WTC11 (cell line): ENCODE measurements at regions not wholly inside any gene's neighbourhood (a gene's known extent, or its start where the extent isn't known, plus 50 kb on each side); places are given as distances from the start of the nearest gene placed in this dataset.
"Not testable (repeated sequence)": the region's sequence is repeated elsewhere in the genome, so short reads cannot be mapped to it uniquely, and the experiment has no call there.

Experiments used
- ZNF121 ChIP-seq: sonication (generic); formaldehyde crosslinking; IDR thresholded peaks from 2 replicates; pipeline ENCODE4 v1.8.0; 2023; ENCODE audit warnings: missing genetic modification reagents
- ZNF423 ChIP-seq: fragments of 250-450 bp; sonication (Bioruptor Pico); IDR thresholded peaks from 2 replicates; pipeline ENCODE4 v2.1.2; 2022; ENCODE audit warnings: mild to moderate bottlenecking, moderate library complexity
- TF ChIP-seq, protein P1 (sequence below): fragments of 200-600 bp; IDR thresholded peaks from 2 replicates; pipeline ENCODE4 v1.8.0; 2022; ENCODE audit warnings: antibody characterized with exemption
- TF ChIP-seq, protein P2 (sequence below): sonication (generic); formaldehyde crosslinking; IDR thresholded peaks from 2 replicates; pipeline ENCODE4 v1.8.1; 2023; ENCODE audit warnings: mild to moderate bottlenecking, missing genetic modification reagents, borderline replicate concordance

DNA sequence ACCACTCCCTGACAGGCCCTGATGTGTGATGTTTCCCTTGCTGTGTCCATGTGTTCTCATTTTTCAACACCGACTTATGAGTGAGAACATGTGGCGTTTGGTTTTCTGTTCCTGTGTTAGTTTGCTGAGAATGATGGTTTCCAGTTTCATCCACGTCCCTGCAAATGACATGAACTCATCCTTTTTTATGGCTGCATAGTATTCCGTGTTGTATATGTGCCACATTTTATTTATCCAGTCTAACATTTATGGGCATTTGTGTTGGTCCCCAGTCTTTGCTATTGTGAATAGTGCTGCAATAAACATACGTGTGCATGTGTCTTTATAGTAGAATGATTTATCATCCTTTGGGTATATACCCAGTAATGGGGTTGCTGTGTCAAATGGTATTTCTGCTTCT, 830.3 kb upstream of the ADGRB3 start:
- TF ChIP-seq, protein P1, sequence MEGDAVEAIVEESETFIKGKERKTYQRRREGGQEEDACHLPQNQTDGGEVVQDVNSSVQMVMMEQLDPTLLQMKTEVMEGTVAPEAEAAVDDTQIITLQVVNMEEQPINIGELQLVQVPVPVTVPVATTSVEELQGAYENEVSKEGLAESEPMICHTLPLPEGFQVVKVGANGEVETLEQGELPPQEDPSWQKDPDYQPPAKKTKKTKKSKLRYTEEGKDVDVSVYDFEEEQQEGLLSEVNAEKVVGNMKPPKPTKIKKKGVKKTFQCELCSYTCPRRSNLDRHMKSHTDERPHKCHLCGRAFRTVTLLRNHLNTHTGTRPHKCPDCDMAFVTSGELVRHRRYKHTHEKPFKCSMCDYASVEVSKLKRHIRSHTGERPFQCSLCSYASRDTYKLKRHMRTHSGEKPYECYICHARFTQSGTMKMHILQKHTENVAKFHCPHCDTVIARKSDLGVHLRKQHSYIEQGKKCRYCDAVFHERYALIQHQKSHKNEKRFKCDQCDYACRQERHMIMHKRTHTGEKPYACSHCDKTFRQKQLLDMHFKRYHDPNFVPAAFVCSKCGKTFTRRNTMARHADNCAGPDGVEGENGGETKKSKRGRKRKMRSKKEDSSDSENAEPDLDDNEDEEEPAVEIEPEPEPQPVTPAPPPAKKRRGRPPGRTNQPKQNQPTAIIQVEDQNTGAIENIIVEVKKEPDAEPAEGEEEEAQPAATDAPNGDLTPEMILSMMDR: not testable (repeated sequence)
- TF ChIP-seq ZNF121, ZNF423 (CRISPR knock-in tag): not testable (repeated sequence)
- TF ChIP-seq, protein P2, sequence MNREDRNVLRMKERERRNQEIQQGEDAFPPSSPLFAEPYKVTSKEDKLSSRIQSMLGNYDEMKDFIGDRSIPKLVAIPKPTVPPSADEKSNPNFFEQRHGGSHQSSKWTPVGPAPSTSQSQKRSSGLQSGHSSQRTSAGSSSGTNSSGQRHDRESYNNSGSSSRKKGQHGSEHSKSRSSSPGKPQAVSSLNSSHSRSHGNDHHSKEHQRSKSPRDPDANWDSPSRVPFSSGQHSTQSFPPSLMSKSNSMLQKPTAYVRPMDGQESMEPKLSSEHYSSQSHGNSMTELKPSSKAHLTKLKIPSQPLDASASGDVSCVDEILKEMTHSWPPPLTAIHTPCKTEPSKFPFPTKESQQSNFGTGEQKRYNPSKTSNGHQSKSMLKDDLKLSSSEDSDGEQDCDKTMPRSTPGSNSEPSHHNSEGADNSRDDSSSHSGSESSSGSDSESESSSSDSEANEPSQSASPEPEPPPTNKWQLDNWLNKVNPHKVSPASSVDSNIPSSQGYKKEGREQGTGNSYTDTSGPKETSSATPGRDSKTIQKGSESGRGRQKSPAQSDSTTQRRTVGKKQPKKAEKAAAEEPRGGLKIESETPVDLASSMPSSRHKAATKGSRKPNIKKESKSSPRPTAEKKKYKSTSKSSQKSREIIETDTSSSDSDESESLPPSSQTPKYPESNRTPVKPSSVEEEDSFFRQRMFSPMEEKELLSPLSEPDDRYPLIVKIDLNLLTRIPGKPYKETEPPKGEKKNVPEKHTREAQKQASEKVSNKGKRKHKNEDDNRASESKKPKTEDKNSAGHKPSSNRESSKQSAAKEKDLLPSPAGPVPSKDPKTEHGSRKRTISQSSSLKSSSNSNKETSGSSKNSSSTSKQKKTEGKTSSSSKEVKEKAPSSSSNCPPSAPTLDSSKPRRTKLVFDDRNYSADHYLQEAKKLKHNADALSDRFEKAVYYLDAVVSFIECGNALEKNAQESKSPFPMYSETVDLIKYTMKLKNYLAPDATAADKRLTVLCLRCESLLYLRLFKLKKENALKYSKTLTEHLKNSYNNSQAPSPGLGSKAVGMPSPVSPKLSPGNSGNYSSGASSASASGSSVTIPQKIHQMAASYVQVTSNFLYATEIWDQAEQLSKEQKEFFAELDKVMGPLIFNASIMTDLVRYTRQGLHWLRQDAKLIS: not testable (repeated sequence)
